DND-41 (cell line): ENCODE measurements at regions not wholly inside any gene's neighbourhood (a gene's known extent, or its start where the extent isn't known, plus 50 kb on each side); places are given as distances from the start of the nearest gene placed in this dataset.

ENCODE experiments used
- EZH2 ChIP-seq: IDR thresholded peaks from 3 replicates; pipeline ENCODE4 v1.6.1; 2012; ENCODE audit warnings: borderline replicate concordance, low read depth, mild to moderate bottlenecking, moderate library complexity, low read length, inconsistent platforms; ENCODE audit not compliant: severe bottlenecking
- TF ChIP-seq, protein P1 (sequence below): IDR thresholded peaks from 2 replicates; pipeline ENCODE4 v1.5.1; 2012; ENCODE audit warnings: borderline replicate concordance, low read length, moderate library complexity, mild to moderate bottlenecking; ENCODE audit not compliant: poor library complexity, severe bottlenecking; ENCODE audit errors: extremely low read depth

DNA sequence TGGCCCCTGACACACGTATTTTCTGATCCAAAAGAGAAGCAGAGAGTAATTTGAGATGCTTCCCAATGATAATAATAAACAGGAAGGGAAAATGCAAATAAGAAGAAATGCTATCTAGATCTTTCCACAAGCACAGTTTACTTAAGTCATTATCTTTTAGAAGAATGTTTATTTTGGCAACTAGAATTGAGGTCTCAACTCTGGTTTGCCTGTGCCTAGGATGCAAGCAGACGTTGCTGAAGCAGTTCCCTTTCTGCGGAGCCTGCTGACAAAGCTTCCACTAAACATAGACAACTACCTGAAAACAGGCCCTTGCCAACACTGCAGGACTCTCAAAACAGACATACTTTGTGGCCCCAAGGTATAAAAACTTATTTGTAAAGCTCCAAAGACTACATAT lies 315.8 kb upstream of the POM121L12 start:
- TF ChIP-seq, protein P1, sequence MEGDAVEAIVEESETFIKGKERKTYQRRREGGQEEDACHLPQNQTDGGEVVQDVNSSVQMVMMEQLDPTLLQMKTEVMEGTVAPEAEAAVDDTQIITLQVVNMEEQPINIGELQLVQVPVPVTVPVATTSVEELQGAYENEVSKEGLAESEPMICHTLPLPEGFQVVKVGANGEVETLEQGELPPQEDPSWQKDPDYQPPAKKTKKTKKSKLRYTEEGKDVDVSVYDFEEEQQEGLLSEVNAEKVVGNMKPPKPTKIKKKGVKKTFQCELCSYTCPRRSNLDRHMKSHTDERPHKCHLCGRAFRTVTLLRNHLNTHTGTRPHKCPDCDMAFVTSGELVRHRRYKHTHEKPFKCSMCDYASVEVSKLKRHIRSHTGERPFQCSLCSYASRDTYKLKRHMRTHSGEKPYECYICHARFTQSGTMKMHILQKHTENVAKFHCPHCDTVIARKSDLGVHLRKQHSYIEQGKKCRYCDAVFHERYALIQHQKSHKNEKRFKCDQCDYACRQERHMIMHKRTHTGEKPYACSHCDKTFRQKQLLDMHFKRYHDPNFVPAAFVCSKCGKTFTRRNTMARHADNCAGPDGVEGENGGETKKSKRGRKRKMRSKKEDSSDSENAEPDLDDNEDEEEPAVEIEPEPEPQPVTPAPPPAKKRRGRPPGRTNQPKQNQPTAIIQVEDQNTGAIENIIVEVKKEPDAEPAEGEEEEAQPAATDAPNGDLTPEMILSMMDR = no peak
- no peak for TF ChIP-seq EZH2
